Astrocyte (in vitro differentiated cells and primary cell): ENCODE measurements at regions not wholly inside any gene's neighbourhood (a gene's known extent, or its start where the extent isn't known, plus 50 kb on each side); places are given as distances from the start of the nearest gene placed in this dataset.
A peak's percentile ranks its signal among the peaks of the same experiment; 100 is the strongest.

ENCODE experiments used
- CTCF ChIP-seq: IDR thresholded peaks from 2 replicates; pipeline ENCODE4 v1.5.1; 2011; ENCODE audit warnings: low read depth, mild to moderate bottlenecking, inconsistent platforms, low read length, moderate library complexity; ENCODE audit not compliant: insufficient read depth
- EZH2 ChIP-seq: IDR thresholded peaks from 2 replicates; pipeline ENCODE4 v1.6.1; 2012; ENCODE audit warnings: mild to moderate bottlenecking, low read length, inconsistent platforms; ENCODE audit not compliant: insufficient read depth

GRCh38 chr18:34976899-34977837 lies 64.0 kb upstream of the MAPRE2 start:
- no peak for TF ChIP-seq CTCF
- peak; percentile 11 for TF ChIP-seq EZH2
